Retinal pigment epithelial cell (primary cell): ENCODE measurements at regions not wholly inside any gene's neighbourhood (a gene's known extent, or its start where the extent isn't known, plus 50 kb on each side); places are given as distances from the start of the nearest gene placed in this dataset.
A peak's percentile ranks its signal among the peaks of the same experiment; 100 is the strongest.

Experiments used
- DNase-seq: peaks from one replicate; pipeline ENCODE4 v3.0.0-alpha.2; 2010; ENCODE audit warnings: low read depth
- H3K4me3 ChIP-seq: 2 replicates; pipeline ENCODE4 v1.5.1; 2011; ENCODE audit warnings: mild to moderate bottlenecking, low read length, control low read depth, moderate library complexity
- CTCF ChIP-seq: conservative IDR thresholded peaks from 2 replicates; pipeline ENCODE4 v1.5.1; 2011; ENCODE audit warnings: low read depth, low read length, control low read depth, inconsistent platforms

DNA sequence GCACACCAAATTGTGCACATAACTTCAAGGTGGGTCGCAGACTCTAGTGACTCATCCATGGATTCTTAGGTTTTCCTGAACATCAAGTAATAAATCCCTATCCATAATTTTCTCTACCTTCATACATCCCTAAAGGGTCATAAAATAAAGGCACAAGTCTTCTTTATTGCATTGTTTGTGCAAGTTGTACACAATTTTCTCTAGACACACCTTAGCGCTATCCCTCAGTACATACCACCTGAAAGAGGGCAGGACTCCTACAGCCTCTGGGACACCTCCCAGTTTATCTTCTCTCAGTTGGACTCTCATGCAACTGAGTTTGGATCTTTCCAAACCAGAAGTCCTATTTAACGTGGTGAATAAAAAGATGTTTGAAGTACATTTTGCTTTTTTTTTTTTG lies 168.5 kb upstream of the BMP4 start:
- H3K4me3 ChIP-seq = no peak overlapping the region
- no peak for DNase-seq
- TF ChIP-seq CTCF = no peak

DNA sequence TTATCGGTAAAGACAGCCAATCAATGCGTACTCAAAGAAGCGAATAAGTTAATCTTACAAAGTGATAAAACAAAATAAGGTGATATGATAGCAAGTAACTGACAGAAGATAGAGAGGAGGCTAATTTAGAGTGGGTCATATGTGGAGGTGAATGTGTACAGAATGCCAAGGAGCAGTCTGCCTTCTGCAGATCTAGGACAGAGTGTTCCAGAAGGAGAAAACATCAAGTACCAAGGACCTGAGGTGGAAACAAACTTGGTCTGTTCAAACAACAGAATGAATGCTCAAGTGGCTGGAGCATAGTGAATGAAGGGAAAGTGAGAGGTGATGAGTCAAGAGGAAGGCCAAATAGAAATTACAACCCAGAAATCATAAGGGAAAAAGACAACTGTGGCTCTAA lies 170.3 kb upstream of the BMP4 start:
- H3K4me3 ChIP-seq = no peak overlapping the region

DNA sequence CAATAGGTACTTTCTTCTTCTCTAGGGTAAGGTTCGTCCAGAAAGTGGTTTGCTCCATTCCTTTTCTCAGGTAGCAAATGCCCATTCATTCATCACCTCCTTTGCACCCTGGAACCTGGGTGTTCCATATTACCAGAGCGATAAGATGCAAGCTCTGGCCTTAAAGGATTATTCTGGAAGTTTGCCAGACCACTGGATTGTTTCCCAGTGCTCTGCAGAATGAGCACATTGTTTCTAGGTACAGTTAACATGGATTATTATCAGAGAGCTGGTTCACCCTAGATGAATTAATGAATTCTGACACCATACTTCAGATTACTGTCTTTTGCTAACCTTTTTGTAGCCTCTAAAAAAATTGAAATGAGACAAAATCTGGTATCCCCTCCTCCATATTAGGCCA lies 170.9 kb upstream of the BMP4 start:
- TF ChIP-seq CTCF = no peak
- H3K4me3 ChIP-seq = no peak overlapping the region
- DNase-seq = peak; percentile 70

More for the DNA sequence above, 170.3 kb upstream of the BMP4 start:
- no peak for DNase-seq
- no peak for TF ChIP-seq CTCF

GRCh38 chr14:54129850-54130640 lies 173.4 kb upstream of the BMP4 start:
- TF ChIP-seq CTCF = no peak
- no peak for DNase-seq
- H3K4me3 ChIP-seq = no peak overlapping the region

- TF ChIP-seq CTCF = no peak
- DNase-seq = no peak
- H3K4me3 ChIP-seq = no peak overlapping the region
Observed at GRCh38 chr14:54132496-54132895, 175.9 kb upstream of the BMP4 start.

GRCh38 chr14:54133896-54134295 lies 177.3 kb upstream of the BMP4 start:
- no peak overlapping the region for H3K4me3 ChIP-seq
- no peak for DNase-seq
- no peak for TF ChIP-seq CTCF

DNA sequence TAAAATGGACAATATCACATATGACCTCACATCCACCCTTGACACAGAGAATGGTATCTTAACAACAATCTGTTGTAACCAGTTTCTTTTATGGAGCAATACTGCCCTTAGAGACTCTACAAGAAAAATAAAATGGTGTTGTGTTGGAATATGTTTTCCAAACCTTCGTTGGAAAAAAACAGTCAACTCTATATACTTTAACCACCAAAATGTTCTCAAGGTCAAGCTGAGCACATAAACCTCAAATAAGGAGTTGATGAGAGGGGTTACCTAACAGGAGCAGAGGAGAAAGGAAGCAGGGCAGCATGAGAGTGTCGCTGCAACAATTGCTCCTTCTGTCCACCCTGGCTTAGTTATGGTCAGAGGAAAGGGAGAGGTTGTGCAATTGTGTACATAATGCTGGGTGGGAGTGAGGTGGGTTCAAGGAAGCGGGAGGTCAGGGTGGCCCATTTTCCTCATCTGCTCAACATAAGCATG lies 179.2 kb upstream of the BMP4 start:
- DNase-seq = no peak
- no peak for TF ChIP-seq CTCF
- H3K4me3 ChIP-seq = no peak overlapping the region
